HG03457 (cell line): ENCODE measurements at regions not wholly inside any gene's neighbourhood (a gene's known extent, or its start where the extent isn't known, plus 50 kb on each side); places are given as distances from the start of the nearest gene placed in this dataset.
A peak's percentile ranks its signal among the peaks of the same experiment; 100 is the strongest.

Experiments
- ATAC-seq: cut with Tn5 transposase; IDR thresholded peaks from one replicate; pipeline ENCODE4 v1.9.1; 2021; ENCODE audit warnings: moderate number of reproducible peaks; ENCODE audit not compliant: unreplicated experiment

DNA sequence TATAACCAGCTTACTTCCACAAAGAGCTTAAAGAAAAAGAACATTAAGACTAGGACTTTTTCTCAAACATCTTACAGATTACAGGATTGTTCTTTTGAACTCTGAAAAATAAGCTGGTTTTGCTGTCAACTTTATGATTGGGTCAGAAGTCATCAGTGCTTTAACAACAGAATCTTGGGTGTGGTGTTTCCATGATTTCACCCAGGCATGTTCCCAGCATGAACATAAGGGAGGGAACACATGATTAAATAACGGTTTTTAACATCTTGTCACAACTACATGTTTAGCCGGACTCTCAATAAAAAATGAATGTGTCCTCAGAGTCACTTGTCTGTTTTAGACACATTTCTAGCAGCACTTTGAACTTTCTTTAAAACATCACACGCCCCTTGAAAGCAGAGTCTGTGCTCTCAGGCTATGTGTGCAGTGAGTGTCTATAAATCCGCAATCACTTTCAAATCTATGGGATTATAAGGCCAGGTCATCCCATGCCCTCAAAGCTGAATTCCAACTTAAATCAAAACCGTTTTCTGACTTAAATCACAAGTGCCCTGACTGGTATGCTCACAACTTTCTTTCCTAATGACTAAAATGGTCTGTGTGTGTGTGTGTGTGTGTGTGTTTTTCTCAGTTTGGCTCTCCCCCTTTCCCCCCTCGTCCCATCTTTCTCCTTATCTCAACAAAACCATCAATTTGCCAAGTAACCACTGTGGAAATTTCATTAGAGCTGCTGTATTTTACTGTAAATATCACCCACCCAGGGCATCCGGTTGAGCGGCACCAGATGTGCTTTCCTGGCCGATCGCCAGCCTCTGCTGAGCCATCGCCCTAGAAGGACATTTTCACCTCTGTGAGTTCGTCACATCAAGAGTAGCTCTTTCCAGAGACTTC is 216.8 kb upstream of the DTNBP1 start:
- peak; percentile 61 for ATAC-seq

DNA sequence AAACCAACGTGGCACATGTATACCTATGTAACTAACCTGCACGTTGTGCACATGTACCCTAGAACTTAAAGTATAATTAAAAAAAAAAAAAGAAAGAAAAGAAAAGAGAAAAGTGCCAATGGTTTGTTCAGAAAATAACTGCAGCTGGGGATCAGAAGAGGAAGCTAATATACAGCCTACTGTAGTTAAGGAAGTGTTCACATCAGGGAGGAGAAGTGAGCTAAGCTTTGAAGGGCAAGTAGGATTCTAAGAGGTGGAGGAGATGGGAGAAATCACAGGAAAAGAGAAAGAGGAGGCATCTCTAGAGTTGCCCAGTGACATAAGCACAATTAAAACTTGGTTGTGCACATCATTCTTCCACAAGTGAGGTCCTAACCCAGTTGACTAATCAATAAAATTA is 214.4 kb upstream of the DTNBP1 start:
- ATAC-seq, result no peak

DNA sequence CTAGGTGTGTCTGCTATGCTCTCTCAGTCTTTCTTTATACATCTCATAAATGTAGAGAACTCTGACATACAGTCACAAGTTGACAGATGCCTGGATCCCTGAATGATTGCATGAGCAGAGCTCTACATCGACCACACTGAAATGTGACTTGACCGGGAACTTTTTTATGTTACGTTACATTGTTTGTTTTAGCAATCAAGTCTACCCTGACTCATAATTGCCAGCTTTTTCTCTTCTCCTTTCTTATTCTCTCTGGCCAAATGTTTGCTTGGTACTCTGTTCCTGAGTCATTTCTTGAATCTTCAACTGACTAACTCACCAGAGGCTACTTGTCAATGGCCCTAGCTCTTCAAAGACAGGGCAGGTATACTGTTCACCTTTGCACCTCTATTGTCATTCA is 213.6 kb upstream of the DTNBP1 start:
- ATAC-seq, result peak; percentile 72

DNA sequence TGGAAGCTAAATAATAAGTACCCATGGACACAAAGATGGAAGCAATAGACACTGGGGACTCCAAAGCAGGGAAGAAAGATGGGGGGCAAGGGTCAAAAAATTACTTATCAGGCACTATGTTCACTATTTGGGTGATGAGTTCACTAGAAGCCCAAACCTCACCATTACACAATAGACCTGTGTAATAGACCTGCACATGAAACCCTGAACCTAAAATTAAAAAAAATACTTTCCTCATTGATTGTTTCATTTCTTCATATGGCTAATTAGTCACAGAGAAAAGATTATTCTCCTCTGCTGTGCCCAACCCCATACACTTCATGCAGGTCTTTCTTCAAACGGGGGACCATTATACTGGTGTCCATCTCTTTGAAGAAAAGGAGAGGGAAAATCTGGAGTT is 213.0 kb upstream of the DTNBP1 start:
- no peak for ATAC-seq

DNA sequence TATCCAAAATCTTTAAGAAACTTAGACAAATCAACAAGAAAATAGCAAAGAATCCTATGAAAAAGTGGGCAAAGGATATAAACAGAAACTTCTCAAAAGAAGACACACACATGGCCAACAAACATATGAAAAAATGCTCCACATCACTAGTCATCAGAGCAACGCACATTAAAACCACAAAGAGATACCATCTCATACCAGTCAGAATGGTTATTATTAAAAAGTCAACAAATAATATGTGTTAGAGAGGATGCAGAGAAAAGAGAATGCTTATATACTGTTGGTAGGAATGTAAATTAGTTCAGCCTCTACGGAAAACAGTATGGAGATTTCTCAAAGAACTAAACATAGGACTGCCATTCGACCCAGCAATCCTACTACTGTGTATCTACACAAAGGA is 212.0 kb upstream of the DTNBP1 start:
- ATAC-seq, result no peak

DNA sequence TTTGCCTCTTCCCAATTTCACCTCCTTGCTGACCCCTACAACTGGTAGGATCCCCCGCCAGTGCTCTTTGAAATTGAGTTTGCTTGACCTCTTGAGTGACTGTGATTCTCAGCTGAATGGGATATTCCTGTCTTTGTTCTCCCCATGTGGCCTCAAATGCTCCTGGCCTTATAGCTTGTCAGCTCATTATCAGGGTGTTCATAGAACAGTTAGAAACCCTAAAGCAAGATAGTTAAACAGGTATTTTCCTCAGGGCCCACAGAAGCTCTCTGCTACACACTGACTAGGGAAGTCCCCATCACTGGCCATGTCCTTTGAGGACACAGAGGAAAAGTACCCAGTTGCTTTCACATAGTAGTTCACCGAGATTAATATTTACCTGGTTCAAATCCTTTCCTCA is 211.5 kb upstream of the DTNBP1 start:
- ATAC-seq, result no peak

DNA sequence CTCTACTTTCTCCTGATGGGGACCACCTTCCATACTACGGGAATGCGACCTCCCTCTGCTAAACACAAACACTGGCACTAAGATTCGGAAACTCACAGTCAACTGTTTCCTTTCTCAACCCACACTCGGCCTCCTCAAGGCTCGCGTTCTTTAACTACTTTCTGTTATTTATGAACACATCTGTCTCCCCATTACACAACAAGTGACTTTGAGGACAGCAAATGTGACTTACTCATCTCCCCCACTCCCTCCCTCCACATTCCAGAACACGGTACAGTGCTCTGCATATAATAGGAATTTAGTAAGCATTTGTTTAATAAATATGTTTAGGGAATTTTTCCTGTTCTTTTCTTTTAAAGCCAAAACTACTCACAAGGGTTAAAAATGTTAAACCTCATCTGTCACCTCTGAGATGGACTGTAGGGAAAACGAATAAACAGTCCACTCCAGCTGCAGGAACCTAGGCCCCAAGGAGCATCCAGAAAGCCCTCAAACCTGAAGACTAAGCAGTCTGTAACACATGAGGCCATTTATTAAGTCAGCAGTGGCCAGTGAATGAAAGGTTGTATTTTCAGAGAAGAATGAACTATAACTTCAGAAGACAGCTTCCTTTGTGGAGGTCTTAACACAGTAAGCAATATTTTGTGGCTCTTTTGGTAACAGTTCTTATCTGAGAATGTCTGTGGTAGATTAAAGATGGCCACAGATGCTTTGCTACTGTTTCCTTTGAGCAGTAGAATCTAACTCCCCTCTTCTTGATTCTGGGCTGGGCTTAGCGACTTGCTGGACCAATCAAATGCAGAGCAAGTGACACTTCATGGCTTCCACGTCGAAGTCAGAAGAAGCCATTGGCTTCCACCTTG is 209.6 kb upstream of the DTNBP1 start:
- no peak for ATAC-seq

DNA sequence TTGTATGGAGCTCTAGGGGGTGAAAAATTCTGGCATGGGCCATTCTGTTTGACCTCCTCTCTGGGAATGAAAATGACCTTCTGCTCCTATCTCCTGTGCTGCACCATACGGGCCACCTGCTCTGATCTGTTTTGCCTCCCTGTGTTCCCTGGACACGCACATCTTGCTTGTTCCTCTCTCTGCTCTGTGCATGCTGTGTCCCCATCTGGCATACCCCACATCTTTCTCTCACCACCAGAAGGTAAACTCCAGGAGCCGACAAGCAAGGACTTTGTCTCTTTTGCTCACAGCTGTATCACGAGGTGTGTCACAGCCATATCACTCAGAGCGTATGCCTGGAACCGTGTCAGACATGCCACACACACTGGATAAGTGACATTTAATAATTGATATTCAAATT is 208.4 kb upstream of the DTNBP1 start:
- no peak for ATAC-seq

DNA sequence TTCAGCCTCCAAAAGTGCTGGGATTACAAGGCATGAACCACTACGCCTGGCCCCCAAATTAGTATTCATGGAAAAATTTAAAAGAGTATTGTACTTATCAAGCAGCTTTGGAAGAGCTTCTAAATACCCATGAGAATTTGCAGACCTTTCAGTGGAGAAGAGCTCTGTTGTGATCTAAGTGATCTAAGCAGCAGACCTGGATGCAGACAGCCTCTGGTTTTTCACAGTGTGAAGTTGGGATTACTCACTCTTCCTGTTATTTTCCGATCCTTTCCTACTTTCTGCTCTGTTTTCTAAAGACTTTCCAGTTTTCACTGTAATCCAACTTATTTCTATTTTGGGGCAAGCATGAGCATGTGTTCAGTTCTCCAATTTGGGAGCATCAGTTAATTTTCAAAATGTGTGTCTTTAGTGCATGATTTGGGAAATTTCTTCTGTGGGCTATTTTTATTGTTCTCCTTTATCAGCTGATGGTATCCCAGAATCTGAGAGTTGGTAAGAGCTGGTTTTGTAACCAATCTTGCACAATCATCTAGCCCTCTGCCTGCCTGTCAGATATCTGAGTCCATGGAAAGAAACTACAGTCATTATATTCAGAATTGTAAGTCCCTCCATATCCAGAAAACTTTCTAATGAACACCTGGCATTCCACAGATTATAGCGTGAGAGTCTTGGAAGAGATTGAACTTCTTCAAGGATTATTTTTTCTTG is 207.7 kb upstream of the DTNBP1 start:
- no peak for ATAC-seq

DNA sequence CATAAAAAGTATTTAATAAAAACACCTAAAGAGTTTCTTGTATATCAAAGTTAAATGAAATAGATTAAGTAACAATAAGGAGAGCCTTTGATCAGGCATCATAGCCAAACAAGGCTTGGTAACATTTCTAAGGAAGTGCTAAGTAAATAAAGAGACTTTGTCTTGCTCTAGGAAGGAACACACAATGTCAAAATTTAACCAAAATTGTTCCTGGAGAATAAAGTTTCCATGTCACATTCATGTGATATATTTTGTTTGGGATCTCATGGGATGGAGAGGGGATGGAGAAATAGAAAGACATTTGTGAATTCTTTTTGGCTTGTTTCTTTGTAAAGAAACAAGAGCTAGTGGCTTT is 201.9 kb upstream of the DTNBP1 start:
- no peak for ATAC-seq

DNA sequence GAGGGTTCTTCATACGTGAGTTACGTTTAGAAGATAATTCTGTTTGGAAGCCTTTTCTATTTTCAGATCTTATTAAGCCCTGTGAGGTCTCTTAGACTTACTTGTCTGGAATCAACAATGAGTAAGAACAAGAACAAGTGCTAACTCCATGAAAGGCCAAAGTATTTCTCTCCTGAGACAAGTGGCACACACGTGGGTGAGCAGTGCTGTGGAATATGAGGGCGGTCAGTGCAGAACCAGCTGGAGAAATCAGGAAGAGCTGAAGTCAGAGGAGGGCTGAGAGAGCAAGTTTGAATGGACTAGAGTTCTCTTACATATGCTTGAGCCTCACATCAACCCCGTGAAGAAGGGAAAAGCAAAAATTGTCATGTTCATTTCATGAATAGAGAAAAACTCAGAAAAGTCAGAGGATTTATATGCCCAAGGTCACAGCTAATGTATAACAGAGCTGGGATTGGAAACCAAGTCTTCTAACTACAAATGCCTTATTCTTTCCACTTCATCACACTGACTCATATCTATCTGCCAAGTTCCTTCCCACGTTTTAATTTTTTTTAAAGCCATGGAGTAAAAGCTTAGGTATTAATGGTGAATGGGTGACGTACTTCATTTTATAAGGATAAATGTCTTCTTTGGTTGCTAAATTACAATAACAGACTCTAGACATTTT is 201.3 kb upstream of the DTNBP1 start:
- no peak for ATAC-seq

DNA sequence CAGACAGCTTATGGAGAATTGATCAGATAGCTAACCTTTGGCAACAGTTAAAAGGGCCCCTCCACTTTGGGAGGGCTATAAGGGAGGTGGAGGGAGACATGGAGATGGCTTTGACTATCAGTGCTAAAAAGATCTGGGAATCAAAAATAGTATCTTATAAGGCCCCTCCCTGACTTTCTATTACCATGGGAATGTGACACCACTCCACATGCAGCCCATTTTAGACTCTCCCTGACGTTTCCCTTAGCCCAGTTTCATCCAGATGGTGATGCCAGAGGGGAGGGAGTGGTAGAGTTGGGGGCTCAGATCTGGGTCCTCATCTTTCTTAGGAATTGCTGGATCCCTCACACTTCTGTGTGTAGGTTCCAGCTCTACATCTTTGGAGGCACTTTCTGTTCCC is 200.0 kb upstream of the DTNBP1 start:
- no peak for ATAC-seq

DNA sequence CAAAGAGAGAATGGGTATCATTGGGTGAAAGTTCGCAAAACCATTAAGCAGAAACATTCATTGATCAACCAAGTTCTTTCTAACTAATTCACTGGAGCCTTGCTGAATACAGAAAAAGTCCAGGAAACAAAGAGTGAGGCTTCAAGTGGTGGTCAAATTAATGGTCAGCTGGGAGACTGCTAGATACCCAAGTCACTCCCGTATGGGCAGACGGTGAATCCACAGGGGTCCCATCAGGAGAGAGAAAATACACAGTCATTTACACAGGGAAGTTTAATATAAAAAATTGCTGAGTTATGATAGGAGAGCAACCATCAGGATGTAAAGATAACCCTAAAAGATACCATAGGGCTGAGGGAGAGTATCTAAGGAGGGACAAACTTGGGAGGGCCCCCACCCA is 198.7 kb upstream of the DTNBP1 start:
- ATAC-seq, result no peak

DNA sequence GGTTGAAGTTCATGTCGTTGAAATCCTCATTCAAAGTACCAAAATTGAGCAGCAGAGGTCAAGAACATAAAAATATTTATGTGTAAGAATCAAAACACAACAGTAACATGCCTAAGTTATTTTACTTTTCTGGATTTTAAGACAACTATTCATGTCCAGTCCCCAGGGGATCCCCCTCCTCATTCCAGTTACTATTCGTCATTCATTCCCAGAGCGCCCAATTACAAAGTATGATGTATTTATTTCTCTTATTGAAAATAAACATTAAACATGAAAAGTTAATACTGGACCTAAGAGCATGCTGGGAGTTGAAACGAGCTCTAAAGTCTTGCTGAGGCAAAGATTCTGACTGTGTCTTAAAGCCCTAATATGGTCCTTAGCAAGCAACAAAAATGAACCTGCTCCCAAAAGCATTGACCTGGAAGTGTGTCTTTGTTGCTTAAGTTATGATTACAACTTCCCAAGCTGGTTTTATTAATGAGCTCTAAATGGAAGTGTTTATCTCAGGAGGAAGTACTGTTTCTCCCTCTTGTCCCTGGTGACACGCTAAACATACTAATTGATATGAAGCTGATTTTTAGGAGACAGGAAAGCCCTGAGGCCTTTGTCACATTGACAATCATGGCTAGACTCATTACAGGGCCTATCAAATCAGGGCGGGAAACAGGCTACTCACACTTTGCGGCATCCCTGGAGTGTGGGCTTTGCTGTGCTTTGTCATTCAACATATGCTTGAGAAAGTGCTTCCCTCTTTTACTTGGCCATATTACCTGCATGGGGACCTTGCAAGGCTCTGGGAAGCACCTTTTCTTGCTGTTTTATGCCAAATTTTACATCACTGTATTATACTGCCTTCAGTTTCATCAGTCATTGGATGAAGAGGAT is 192.2 kb upstream of the DTNBP1 start:
- no peak for ATAC-seq

DNA sequence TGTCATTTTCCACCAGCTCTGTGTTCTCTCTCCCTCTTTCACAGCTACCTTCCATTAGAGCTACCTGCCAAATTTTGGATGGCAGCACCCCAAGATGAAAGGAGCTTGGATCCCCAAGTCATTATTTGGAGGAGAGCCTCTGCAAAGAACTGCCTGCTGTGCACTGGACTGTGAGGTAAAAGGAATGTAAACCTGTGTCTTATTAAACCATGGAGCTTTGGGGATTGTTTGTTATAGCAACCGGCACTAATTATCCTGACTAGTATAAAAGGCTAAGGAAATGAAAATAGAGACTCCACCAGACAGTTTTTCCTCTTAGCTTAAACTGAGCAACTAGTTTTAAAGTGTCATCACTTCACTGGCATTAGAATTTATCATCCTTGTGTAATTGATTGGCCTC is 191.6 kb upstream of the DTNBP1 start:
- ATAC-seq, result no peak

DNA sequence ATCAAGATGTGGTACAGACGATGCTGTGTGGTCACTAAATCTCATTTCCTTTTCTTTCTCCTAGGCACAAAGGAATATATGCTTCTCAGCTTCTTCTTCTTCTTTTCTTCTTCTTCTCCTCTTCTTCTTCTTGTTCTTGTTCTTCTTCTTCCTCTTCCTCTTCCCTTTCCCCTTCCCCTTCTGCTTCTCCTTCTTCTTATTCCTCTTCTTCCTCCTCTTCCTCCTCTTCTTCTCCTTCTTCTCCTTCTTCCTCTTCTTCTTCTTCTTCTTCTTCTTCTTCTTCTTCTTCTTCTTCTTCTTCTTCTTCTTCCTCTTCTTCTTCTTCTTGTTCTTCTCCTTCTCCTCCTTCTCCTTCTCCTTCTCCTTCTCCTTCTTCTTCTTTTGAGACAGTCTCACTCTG is 190.4 kb upstream of the DTNBP1 start:
- ATAC-seq, result no peak

DNA sequence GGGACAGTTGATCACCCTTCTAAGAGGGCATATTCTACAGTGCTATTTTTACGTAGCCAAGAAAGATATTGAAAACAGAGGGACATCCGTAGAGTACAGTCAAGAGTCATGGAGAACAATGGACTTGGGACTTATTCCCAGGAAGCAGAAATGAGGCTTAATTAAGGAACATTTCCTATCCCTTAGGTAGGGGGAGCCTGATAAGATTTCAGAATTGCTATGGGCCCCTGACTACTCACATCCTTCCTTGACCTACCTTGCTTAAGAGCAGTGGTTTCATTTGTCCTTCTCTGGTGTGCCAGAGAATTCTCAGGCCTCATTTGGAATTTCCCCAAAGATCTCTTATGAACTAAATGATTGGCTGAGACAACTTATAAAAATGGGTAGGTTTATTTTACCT is 189.5 kb upstream of the DTNBP1 start:
- ATAC-seq, result no peak

DNA sequence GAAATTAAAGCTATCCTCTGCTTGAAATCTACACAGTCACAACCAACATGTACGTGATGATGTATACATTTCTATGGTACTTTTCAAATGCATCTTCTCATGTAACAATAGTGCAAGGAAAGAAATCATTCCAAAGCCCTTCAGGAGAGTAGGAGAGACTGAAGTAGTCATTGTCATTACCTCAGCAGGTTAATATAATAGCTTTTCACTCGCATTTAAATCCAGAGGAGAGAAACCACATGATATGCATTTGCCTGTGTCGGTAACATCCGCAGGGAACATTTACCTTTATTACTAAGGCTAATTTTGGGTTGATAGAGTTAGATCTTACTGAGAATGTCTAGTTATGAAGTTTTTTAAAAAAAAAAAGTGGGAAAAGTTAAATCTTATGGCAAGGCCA is 186.6 kb upstream of the DTNBP1 start:
- no peak for ATAC-seq

DNA sequence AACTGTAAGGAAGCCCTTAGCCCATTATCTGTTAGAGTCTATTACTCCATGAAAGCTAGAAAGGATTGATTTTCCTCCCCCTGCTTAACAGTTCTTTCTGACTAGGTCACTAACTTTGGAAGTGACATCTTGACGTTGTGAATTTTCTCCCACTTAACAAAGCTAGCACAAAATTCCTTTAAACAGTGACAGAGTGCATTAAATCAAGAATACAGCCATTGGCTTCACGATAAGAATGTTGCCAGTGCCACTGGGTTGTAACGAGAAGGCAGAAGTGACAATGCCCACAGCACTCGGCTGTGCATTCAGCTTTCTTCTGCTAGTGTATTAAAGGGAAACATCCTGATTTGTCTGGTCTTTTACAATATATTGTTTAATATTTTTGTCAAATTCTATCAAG is 182.7 kb upstream of the DTNBP1 start:
- ATAC-seq, result no peak

DNA sequence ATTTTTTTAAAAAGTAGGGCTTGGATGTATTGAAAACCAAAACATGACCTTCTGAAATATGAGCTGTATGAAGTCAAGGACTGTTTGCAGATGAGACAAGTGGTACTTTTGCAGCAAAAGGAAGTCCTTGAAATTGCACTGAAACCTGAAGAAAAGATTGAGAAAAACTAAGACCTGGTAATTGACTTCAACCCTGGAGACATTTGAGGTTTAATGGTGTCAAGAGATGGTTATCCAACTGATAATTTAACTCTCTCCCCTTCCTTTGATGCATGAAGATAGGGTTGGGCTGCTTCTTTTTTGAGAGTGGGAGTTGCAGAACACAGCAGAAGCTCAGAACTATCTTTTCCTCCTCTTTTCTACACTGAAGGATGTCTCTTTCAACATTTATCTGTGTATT is 180.9 kb upstream of the DTNBP1 start:
- no peak for ATAC-seq
